WTC11 (cell line): ENCODE measurements at regions not wholly inside any gene's neighbourhood (a gene's known extent, or its start where the extent isn't known, plus 50 kb on each side); places are given as distances from the start of the nearest gene placed in this dataset.

Experiments used
- CREB1 ChIP-seq: sonication (generic); formaldehyde crosslinking; IDR thresholded peaks from 2 replicates; pipeline ENCODE4 v1.8.0; 2023; ENCODE audit warnings: mild to moderate bottlenecking, missing genetic modification reagents
- CTCF ChIP-seq: fragments of 200-600 bp; IDR thresholded peaks from 2 replicates; pipeline ENCODE4 v1.8.0; 2022; ENCODE audit warnings: antibody characterized with exemption
- E2F4 ChIP-seq: sonication (generic); formaldehyde crosslinking; IDR thresholded peaks from 2 replicates; pipeline ENCODE4 v1.8.1; 2022; ENCODE audit warnings: low read depth, mild to moderate bottlenecking, moderate library complexity, missing genetic modification reagents, borderline replicate concordance
- FOXP4 ChIP-seq: sonication (generic); formaldehyde crosslinking; IDR thresholded peaks from 2 replicates; pipeline ENCODE4 v1.8.0; 2022; ENCODE audit warnings: mild to moderate bottlenecking, missing genetic modification reagents
- IRF1 ChIP-seq: sonication (generic); formaldehyde crosslinking; IDR thresholded peaks from 2 replicates; pipeline ENCODE4 v1.8.0; 2023; ENCODE audit warnings: missing genetic modification reagents
- JUN ChIP-seq: sonication (generic); formaldehyde crosslinking; IDR thresholded peaks from 2 replicates; pipeline ENCODE4 v1.8.0; 2023; ENCODE audit warnings: mild to moderate bottlenecking, missing genetic modification reagents
- SMAD3 ChIP-seq: sonication (generic); formaldehyde crosslinking; IDR thresholded peaks from 2 replicates; pipeline ENCODE4 v1.8.0; 2022; ENCODE audit warnings: missing genetic modification reagents, mild to moderate bottlenecking, borderline replicate concordance
- ZSCAN18 ChIP-seq: fragments of 250-450 bp; sonication (Bioruptor Pico); IDR thresholded peaks from 2 replicates; pipeline ENCODE4 v2.1.2; 2022; ENCODE audit warnings: mild to moderate bottlenecking, moderate library complexity

GRCh38 chr14:51451561-51451960 lies 200.1 kb upstream of the FRMD6 start:
- TF ChIP-seq CTCF (no peak), FOXP4 (CRISPR knock-in tag) (no peak), ZSCAN18 (CRISPR knock-in tag) (no peak), IRF1 (CRISPR knock-in tag) (no peak), JUN (CRISPR knock-in tag) (no peak), SMAD3 (CRISPR knock-in tag) (no peak), CREB1 (no peak), E2F4 (CRISPR knock-in tag) (no peak)
